Glomerular visceral epithelial cell (primary cell): ENCODE measurements at regions not wholly inside any gene's neighbourhood (a gene's known extent, or its start where the extent isn't known, plus 50 kb on each side); places are given as distances from the start of the nearest gene placed in this dataset.
A peak's percentile ranks its signal among the peaks of the same experiment; 100 is the strongest.

Experiments
- DNase-seq: peaks from one replicate; pipeline ENCODE4 v3.0.0-alpha.2; 2016; ENCODE audit errors: extremely low spot score

GRCh38 chr4:35771571-35771970 lies 472.7 kb downstream of the ARAP2 start:
- DNase-seq = no peak

GRCh38 chr4:35772291-35772690 lies 472.0 kb downstream of the ARAP2 start:
- peak; percentile 58 for DNase-seq

GRCh38 chr4:35789899-35790574 lies 454.3 kb downstream of the ARAP2 start:
- no peak for DNase-seq

GRCh38 chr4:35793045-35793722 lies 451.1 kb downstream of the ARAP2 start:
- DNase-seq = peak; percentile 20

- DNase-seq = no peak
Measured at GRCh38 chr4:35793766-35794165, 450.5 kb downstream of the ARAP2 start.

GRCh38 chr4:35800669-35801068 lies 443.6 kb downstream of the ARAP2 start:
- no peak for DNase-seq

- no peak for DNase-seq
Measured at GRCh38 chr4:35802644-35803043, 441.7 kb downstream of the ARAP2 start.

- DNase-seq = no peak
Measured at GRCh38 chr4:35818520-35818919, 425.8 kb downstream of the ARAP2 start.

- DNase-seq = no peak
Measured at GRCh38 chr4:35820003-35820402, 424.3 kb downstream of the ARAP2 start.

- DNase-seq = no peak
Measured at GRCh38 chr4:35824231-35824630, 420.1 kb downstream of the ARAP2 start.

- DNase-seq = no peak
Measured at GRCh38 chr4:35835893-35836292, 408.4 kb downstream of the ARAP2 start.

GRCh38 chr4:35836596-35836995 lies 407.7 kb downstream of the ARAP2 start:
- no peak for DNase-seq

- DNase-seq = no peak
Measured at GRCh38 chr4:35867057-35867456, 377.3 kb downstream of the ARAP2 start.

GRCh38 chr4:35872273-35872672 lies 372.0 kb downstream of the ARAP2 start:
- DNase-seq = no peak

GRCh38 chr4:35879479-35879878 lies 364.8 kb downstream of the ARAP2 start:
- no peak for DNase-seq

- DNase-seq = no peak
Measured at GRCh38 chr4:35883108-35883507, 361.2 kb downstream of the ARAP2 start.

- no peak for DNase-seq
Measured at GRCh38 chr4:35884714-35885480, 359.4 kb downstream of the ARAP2 start.

GRCh38 chr4:35897808-35898207 lies 346.5 kb downstream of the ARAP2 start:
- no peak for DNase-seq

- no peak for DNase-seq
Measured at GRCh38 chr4:35900286-35901243, 343.7 kb downstream of the ARAP2 start.

GRCh38 chr4:35912174-35912573 lies 332.1 kb downstream of the ARAP2 start:
- DNase-seq = no peak

- DNase-seq = no peak
Measured at GRCh38 chr4:35918491-35918977, 325.8 kb downstream of the ARAP2 start.
